ENCODE measurements at regions not wholly inside any gene's neighbourhood (a gene's known extent, or its start where the extent isn't known, plus 50 kb on each side); places are given as distances from the start of the nearest gene placed in this dataset.

DNA sequence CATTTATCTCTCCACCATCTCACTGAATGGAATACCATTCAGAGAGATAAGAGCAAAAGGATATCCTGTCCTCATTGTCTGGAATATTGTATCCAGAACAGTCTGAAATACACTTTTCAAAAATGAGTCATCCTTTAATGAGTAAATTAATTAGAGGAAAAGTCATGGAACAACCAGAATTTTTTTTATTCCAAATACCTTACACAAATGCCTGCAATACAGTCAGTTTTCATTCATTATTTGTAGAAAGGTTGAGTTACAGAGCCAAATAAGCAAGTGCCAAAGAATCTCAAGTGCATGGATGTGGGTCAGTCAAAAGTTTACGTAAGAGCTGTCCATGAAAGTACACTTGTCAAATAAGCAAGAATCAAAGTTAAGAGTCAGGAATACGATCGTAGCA, 482.6 kb downstream of the IPMK start:
- Histone ChIP-seq H3K14ac (ENCODE audit: low read length) (no peak overlapping the region), H3K79me1 (ENCODE audit: low read depth, low read length) (no peaks in the 10 kb centered on the region), H2AFZ (ENCODE audit: low read length) (no peak overlapping the region), H4K91ac (ENCODE audit: low read depth, low read length, poor library complexity) (no peak overlapping the region), H2AK5ac (ENCODE audit: low read depth, low read length) (no peak overlapping the region), H3K23ac (ENCODE audit: low read depth, low read length, poor library complexity) (no peak overlapping the region), H3K27ac (replicated peaks; ENCODE audit: low read length) (no peak overlapping the region), H2BK120ac (ENCODE audit: low read depth, low read length) (no peak overlapping the region), H3K4ac (ENCODE audit: low read length) (no peak overlapping the region), H3K18ac (ENCODE audit: low read length) (no peak overlapping the region), H3K36me3 (replicated peaks in 1 of 2; ENCODE audit: control insufficient read depth in 2 of 2, insufficient read depth in 2 of 2, low read length in 2 of 2) (no peaks in the 10 kb centered on the region), H4K8ac (ENCODE audit: low read depth, low read length) (no peak overlapping the region), H3K4me2 (ENCODE audit: insufficient read depth, low read length, poor library complexity, severe bottlenecking) (no peak overlapping the region), H3K4me1 (ENCODE audit: control insufficient read depth in 2 of 2, insufficient read depth in 1 of 2, low read depth in 1 of 2, low read length in 2 of 2) (peaks cover 0 to 2% of the 10 kb centered on the region in 2 donors), H3K27me3 (ENCODE audit: control insufficient read depth in 3 of 3, insufficient read depth in 3 of 3, low read depth in 1 of 3, low read length in 3 of 3) (no peaks in the 10 kb centered on the region), H3K9ac (ENCODE audit: low read depth, low read length, poor library complexity) (no peak overlapping the region), H2BK5ac (ENCODE audit: low read length) (no peak overlapping the region), H3K4me3 (ENCODE audit: low read length in 2 of 2) (no peak overlapping the region), H3K9me3 (replicated peaks in 1 of 2; ENCODE audit: control insufficient read depth in 2 of 2, insufficient read depth in 1 of 2, low read depth in 1 of 2, low read length in 2 of 2) (no peaks in the 10 kb centered on the region), H2BK12ac (ENCODE audit: low read length) (no peak overlapping the region), H2BK15ac (ENCODE audit: low read length) (no peak overlapping the region)
- no CpG with 5 or more reads among the region's 3 CpGs for WGBS, 2 donors (ENCODE audit: extremely low coverage in 2 of 2, insufficient read length in 2 of 2, insufficient replicate concordance in 1 of 2)
- no peak for DNase-seq (ENCODE audit: low spot score)

DNA sequence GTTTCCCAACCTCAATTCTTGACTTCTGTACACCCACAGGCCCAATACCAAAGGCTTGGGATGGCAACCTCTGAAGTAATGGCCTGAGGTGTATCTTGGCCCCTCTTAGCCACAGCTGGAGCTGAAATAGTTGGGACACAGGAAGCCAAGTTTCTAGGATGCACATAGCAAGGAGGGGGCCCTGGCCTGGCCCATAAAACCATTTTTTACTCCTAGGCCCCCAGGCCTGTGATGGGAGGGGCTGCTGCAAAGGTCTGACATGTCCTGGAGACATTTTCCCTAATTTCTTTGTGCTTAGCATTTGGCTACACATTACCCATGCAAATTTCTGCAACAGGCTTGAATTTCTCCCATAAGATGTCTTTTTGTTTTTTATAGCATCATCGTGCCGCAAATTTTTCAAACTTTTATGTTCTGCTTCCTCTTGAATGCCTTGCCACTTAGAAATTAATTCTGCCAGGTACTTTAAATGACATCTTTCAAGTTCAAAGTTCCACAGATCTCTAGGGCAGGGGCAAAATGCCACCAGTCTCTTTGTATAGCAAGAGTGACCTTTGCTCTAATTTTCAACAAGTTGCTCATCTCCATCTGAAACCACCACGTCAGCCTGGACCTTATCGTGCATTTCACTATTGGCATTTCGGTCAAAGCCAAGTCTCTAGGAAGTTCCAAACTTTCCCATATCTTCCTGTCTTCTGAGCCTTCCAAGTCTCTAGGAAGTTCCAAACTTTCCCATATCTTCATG, 490.8 kb downstream of the IPMK start:
- H2AFZ ChIP-seq (ENCODE audit: low read length), result no peak overlapping the region
- H2BK15ac ChIP-seq (ENCODE audit: low read length), result no peak overlapping the region
- H3K27ac ChIP-seq (replicated peaks; ENCODE audit: low read length), result no peak overlapping the region
- H4K8ac ChIP-seq (ENCODE audit: low read depth, low read length), result no peak overlapping the region
- H3K18ac ChIP-seq (ENCODE audit: low read length), result no peak overlapping the region
- H3K4me1 ChIP-seq (ENCODE audit: control insufficient read depth in 2 of 2, insufficient read depth in 1 of 2, low read depth in 1 of 2, low read length in 2 of 2), result no peaks in the 10 kb centered on the region
- no peak for DNase-seq (ENCODE audit: low spot score)
- H2BK120ac ChIP-seq (ENCODE audit: low read depth, low read length), result no peak overlapping the region
- H3K9me3 ChIP-seq (replicated peaks in 1 of 2; ENCODE audit: control insufficient read depth in 2 of 2, insufficient read depth in 1 of 2, low read depth in 1 of 2, low read length in 2 of 2), result peaks cover 0 to 3% of the 10 kb centered on the region in 2 donors
- no peak overlapping the region for H3K23ac ChIP-seq (ENCODE audit: low read depth, low read length, poor library complexity)
- no peak overlapping the region for H3K4me3 ChIP-seq (ENCODE audit: low read length in 2 of 2)
- no peak overlapping the region for H3K4ac ChIP-seq (ENCODE audit: low read length)
- WGBS, 2 donors (ENCODE audit: extremely low coverage in 2 of 2, insufficient read length in 2 of 2, insufficient replicate concordance in 1 of 2), result no CpG with 5 or more reads among the region's 5 CpGs
- no peaks in the 10 kb centered on the region for H3K79me1 ChIP-seq (ENCODE audit: low read depth, low read length)
- no peak overlapping the region for H3K9ac ChIP-seq (ENCODE audit: low read depth, low read length, poor library complexity)
- no peaks in the 10 kb centered on the region for H3K27me3 ChIP-seq (ENCODE audit: control insufficient read depth in 3 of 3, insufficient read depth in 3 of 3, low read depth in 1 of 3, low read length in 3 of 3)
- H2BK5ac ChIP-seq (ENCODE audit: low read length), result no peak overlapping the region
- H3K4me2 ChIP-seq (ENCODE audit: insufficient read depth, low read length, poor library complexity, severe bottlenecking), result no peak overlapping the region
- H2BK12ac ChIP-seq (ENCODE audit: low read length), result no peak overlapping the region
- no peak overlapping the region for H4K91ac ChIP-seq (ENCODE audit: low read depth, low read length, poor library complexity)
- H2AK5ac ChIP-seq (ENCODE audit: low read depth, low read length), result no peak overlapping the region
- H3K14ac ChIP-seq (ENCODE audit: low read length), result no peak overlapping the region
- H3K36me3 ChIP-seq (replicated peaks in 1 of 2; ENCODE audit: control insufficient read depth in 2 of 2, insufficient read depth in 2 of 2, low read length in 2 of 2), result no peaks in the 10 kb centered on the region

DNA sequence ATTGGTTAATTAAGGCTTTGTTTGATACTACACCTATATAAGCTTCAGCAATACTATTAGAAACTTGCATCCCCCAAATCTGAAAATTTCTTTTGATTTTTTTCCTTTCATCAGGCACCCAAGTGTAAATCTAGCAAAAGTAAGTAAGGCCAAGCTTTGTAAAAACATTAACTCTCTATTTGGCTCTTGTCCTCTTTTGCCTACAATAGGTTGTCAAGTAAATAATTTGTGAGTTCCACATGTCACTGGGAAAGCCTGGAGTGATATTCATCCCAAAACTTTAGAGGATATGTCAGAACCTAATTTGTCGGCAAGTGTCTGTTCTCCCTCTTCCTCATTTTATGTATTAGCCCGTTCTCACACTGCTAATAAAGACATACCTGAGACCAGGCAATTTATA, 492.4 kb downstream of the IPMK start:
- Histone ChIP-seq H3K4me2 (ENCODE audit: insufficient read depth, low read length, poor library complexity, severe bottlenecking) (no peak overlapping the region), H3K9me3 (replicated peaks in 1 of 2; ENCODE audit: control insufficient read depth in 2 of 2, insufficient read depth in 1 of 2, low read depth in 1 of 2, low read length in 2 of 2) (peaks cover 0 to 3% of the 10 kb centered on the region in 2 donors), H3K36me3 (replicated peaks in 1 of 2; ENCODE audit: control insufficient read depth in 2 of 2, insufficient read depth in 2 of 2, low read length in 2 of 2) (no peaks in the 10 kb centered on the region), H3K14ac (ENCODE audit: low read length) (no peak overlapping the region), H2AK5ac (ENCODE audit: low read depth, low read length) (no peak overlapping the region), H3K4ac (ENCODE audit: low read length) (no peak overlapping the region), H2BK15ac (ENCODE audit: low read length) (no peak overlapping the region), H2BK5ac (ENCODE audit: low read length) (no peak overlapping the region), H3K23ac (ENCODE audit: low read depth, low read length, poor library complexity) (no peak overlapping the region), H3K4me1 (ENCODE audit: control insufficient read depth in 2 of 2, insufficient read depth in 1 of 2, low read depth in 1 of 2, low read length in 2 of 2) (no peaks in the 10 kb centered on the region), H2BK12ac (ENCODE audit: low read length) (no peak overlapping the region), H3K18ac (ENCODE audit: low read length) (no peak overlapping the region), H3K4me3 (ENCODE audit: low read length in 2 of 2) (no peak overlapping the region), H3K27me3 (ENCODE audit: control insufficient read depth in 3 of 3, insufficient read depth in 3 of 3, low read depth in 1 of 3, low read length in 3 of 3) (no peaks in the 10 kb centered on the region), H2BK120ac (ENCODE audit: low read depth, low read length) (no peak overlapping the region), H3K9ac (ENCODE audit: low read depth, low read length, poor library complexity) (no peak overlapping the region), H3K79me1 (ENCODE audit: low read depth, low read length) (no peaks in the 10 kb centered on the region), H4K8ac (ENCODE audit: low read depth, low read length) (no peak overlapping the region), H4K91ac (ENCODE audit: low read depth, low read length, poor library complexity) (no peak overlapping the region), H2AFZ (ENCODE audit: low read length) (no peak overlapping the region), H3K27ac (replicated peaks; ENCODE audit: low read length) (no peak overlapping the region)
- WGBS, 2 donors (ENCODE audit: extremely low coverage in 2 of 2, insufficient read length in 2 of 2, insufficient replicate concordance in 1 of 2), result no CpG with 5 or more reads among the region's 2 CpGs
- DNase-seq (ENCODE audit: low spot score), result no peak

DNA sequence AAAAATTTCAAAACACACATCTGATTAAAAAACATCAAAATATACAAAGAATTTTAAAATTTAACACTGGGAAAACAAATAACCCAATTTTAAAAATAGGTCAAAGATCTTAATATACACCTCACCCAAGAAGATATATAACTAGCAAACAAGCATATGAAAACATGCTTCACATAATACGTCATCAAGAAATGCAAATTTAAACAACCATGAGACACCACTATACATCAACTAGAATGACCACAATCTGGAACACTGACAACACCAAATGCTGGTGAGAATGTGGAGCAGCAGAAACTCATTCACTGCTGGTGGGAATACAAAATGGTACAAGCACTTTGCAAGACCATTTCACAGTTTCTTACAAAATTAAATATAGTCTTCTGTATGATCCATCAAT, 498.4 kb downstream of the IPMK start:
- Histone ChIP-seq H3K27ac (replicated peaks; ENCODE audit: low read length) (no peak overlapping the region), H2BK15ac (ENCODE audit: low read length) (no peak overlapping the region), H3K4ac (ENCODE audit: low read length) (no peak overlapping the region), H3K79me1 (ENCODE audit: low read depth, low read length) (no peaks in the 10 kb centered on the region), H3K27me3 (ENCODE audit: control insufficient read depth in 3 of 3, insufficient read depth in 3 of 3, low read depth in 1 of 3, low read length in 3 of 3) (no peaks in the 10 kb centered on the region), H3K4me1 (ENCODE audit: control insufficient read depth in 2 of 2, insufficient read depth in 1 of 2, low read depth in 1 of 2, low read length in 2 of 2) (no peaks in the 10 kb centered on the region), H4K91ac (ENCODE audit: low read depth, low read length, poor library complexity) (no peak overlapping the region), H4K8ac (ENCODE audit: low read depth, low read length) (no peak overlapping the region), H3K9ac (ENCODE audit: low read depth, low read length, poor library complexity) (no peak overlapping the region), H3K18ac (ENCODE audit: low read length) (no peak overlapping the region), H2BK5ac (ENCODE audit: low read length) (no peak overlapping the region), H3K23ac (ENCODE audit: low read depth, low read length, poor library complexity) (no peak overlapping the region), H3K4me3 (ENCODE audit: low read length in 2 of 2) (no peak overlapping the region), H2AK5ac (ENCODE audit: low read depth, low read length) (no peak overlapping the region), H2BK120ac (ENCODE audit: low read depth, low read length) (no peak overlapping the region), H2BK12ac (ENCODE audit: low read length) (no peak overlapping the region), H3K9me3 (replicated peaks in 1 of 2; ENCODE audit: control insufficient read depth in 2 of 2, insufficient read depth in 1 of 2, low read depth in 1 of 2, low read length in 2 of 2) (no peaks in the 10 kb centered on the region), H2AFZ (ENCODE audit: low read length) (no peak overlapping the region), H3K14ac (ENCODE audit: low read length) (no peak overlapping the region), H3K4me2 (ENCODE audit: insufficient read depth, low read length, poor library complexity, severe bottlenecking) (no peak overlapping the region), H3K36me3 (replicated peaks in 1 of 2; ENCODE audit: control insufficient read depth in 2 of 2, insufficient read depth in 2 of 2, low read length in 2 of 2) (no peaks in the 10 kb centered on the region)
- no CpG with 5 or more reads among the region's 1 CpG for WGBS, 2 donors (ENCODE audit: extremely low coverage in 2 of 2, insufficient read length in 2 of 2, insufficient replicate concordance in 1 of 2)
- DNase-seq (ENCODE audit: low spot score), result no peak
